Neural progenitor cell (in vitro differentiated cells): ENCODE measurements at regions not wholly inside any gene's neighbourhood (a gene's known extent, or its start where the extent isn't known, plus 50 kb on each side); places are given as distances from the start of the nearest gene placed in this dataset.
"Not testable (repeated sequence)": the region's sequence is repeated elsewhere in the genome, so short reads cannot be mapped to it uniquely, and the experiment has no call there.

Source experiments
- DNase-seq: peaks from one replicate; pipeline ENCODE4 v3.0.0-alpha.2; 2016; ENCODE audit warnings: low spot score
- H2AFZ ChIP-seq: fragments of 200-600 bp; sonication (generic); replicated peaks from 2 replicates; pipeline ENCODE4 v1.6.1; 2016; ENCODE audit warnings: antibody characterized with exemption
- H3F3A ChIP-seq: fragments of 200-600 bp; sonication (generic); 2 replicates; pipeline ENCODE4 v1.6.1; 2016; ENCODE audit warnings: antibody characterized with exemption, low read depth
- H3K27ac ChIP-seq: fragments of 200-600 bp; sonication (generic); 2 replicates; pipeline ENCODE4 v1.5.1; 2016; ENCODE audit warnings: mild to moderate bottlenecking
- H3K27me3 ChIP-seq: fragments of 200-600 bp; sonication (generic); 2 replicates; pipeline ENCODE4 v1.6.1; 2016; ENCODE audit warnings: mild to moderate bottlenecking, moderate library complexity
- H3K36me3 ChIP-seq: fragments of 200-600 bp; sonication (generic); 2 replicates; pipeline ENCODE4 v1.5.1; 2016
- H3K4me1 ChIP-seq: fragments of 200-600 bp; sonication (generic); 2 replicates; pipeline ENCODE4 v1.6.1; 2016; ENCODE audit warnings: mixed run types
- H3K4me2 ChIP-seq: fragments of 200-600 bp; sonication (generic); 2 replicates; pipeline ENCODE4 v1.6.1; 2016
- H3K4me3 ChIP-seq: fragments of 200-600 bp; sonication (generic); 2 replicates; pipeline ENCODE4 v1.5.1; 2016
- H3K79me2 ChIP-seq: fragments of 200-600 bp; sonication (generic); 2 replicates; pipeline ENCODE4 v1.6.1; 2016; ENCODE audit warnings: low read depth
- H3K9ac ChIP-seq: fragments of 200-600 bp; sonication (generic); 2 replicates; pipeline ENCODE4 v1.6.1; 2016
- H3K9me3 ChIP-seq: fragments of 200-600 bp; sonication (generic); 2 replicates; pipeline ENCODE4 v1.5.1; 2016; ENCODE audit warnings: low read depth
- H4K20me1 ChIP-seq: fragments of 200-600 bp; sonication (generic); 2 replicates; pipeline ENCODE4 v1.6.1; 2016; ENCODE audit warnings: low read depth
- H3K27ac Mint-ChIP-seq: 3 replicates; pipeline ENCODE4 v1.8.0; 2021; ENCODE audit warnings: mixed read lengths
- H3K27me3 Mint-ChIP-seq: 2 replicates; pipeline ENCODE4 v1.8.0; 2022; ENCODE audit warnings: low read depth, mild to moderate bottlenecking, inconsistent platforms, moderate library complexity, mixed read lengths; ENCODE audit not compliant: insufficient read depth
- H3K36me3 Mint-ChIP-seq: 3 replicates; pipeline ENCODE4 v1.8.0; 2021; ENCODE audit warnings: mixed read lengths
- H3K4me1 Mint-ChIP-seq: 3 replicates; pipeline ENCODE4 v1.8.0; 2021; ENCODE audit warnings: mixed read lengths
- H3K4me3 Mint-ChIP-seq: 3 replicates; pipeline ENCODE4 v1.8.0; 2021; ENCODE audit warnings: mild to moderate bottlenecking, moderate library complexity, mixed read lengths
- H3K9me3 Mint-ChIP-seq: 3 replicates; pipeline ENCODE4 v1.8.0; 2020; ENCODE audit warnings: mixed read lengths
- CTCF ChIP-seq: fragments of 200-600 bp; sonication (generic); IDR thresholded peaks from 2 replicates; pipeline ENCODE4 v1.5.1; 2017; ENCODE audit warnings: antibody characterized with exemption, mild to moderate bottlenecking
- EZH2 ChIP-seq: fragments of 200-600 bp; sonication (generic); IDR thresholded peaks from 2 replicates; pipeline ENCODE4 v1.6.1; 2017; ENCODE audit warnings: antibody characterized with exemption, mild to moderate bottlenecking, moderate library complexity
- EZH2phosphoT487 ChIP-seq: fragments of 200-600 bp; sonication (generic); IDR thresholded peaks from 2 replicates; pipeline ENCODE4 v1.6.1; 2017; ENCODE audit warnings: antibody characterized with exemption

GRCh38 chr5:91787718-91788117 is 404.6 kb upstream of the ARRDC3 start:
- Mint-ChIP-seq H3K9me3 (peaks cover 4% of the 10 kb centered on the region), H3K36me3 (no peaks in the 10 kb centered on the region), H3K27ac (no peak overlapping the region), H3K4me1 (no peaks in the 10 kb centered on the region), H3K27me3 (no peaks in the 10 kb centered on the region), H3K4me3 (no peak overlapping the region)
- Histone ChIP-seq H3K9me3 (no peaks in the 10 kb centered on the region), H3K27me3 (no peaks in the 10 kb centered on the region), H3K9ac (no peak overlapping the region), H4K20me1 (no peaks in the 10 kb centered on the region), H3K4me2 (no peak overlapping the region), H3K36me3 (no peaks in the 10 kb centered on the region), H3K79me2 (no peaks in the 10 kb centered on the region), H2AFZ (no peak overlapping the region), H3K4me1 (no peaks in the 10 kb centered on the region), H3F3A (no peaks in the 10 kb centered on the region), H3K4me3 (no peak overlapping the region), H3K27ac (no peak overlapping the region)
- DNase-seq: no peak
- TF ChIP-seq EZH2phosphoT487: no peak
- no peak for TF ChIP-seq EZH2
- no peak for TF ChIP-seq CTCF

GRCh38 chr5:91777671-91778070 is 394.6 kb upstream of the ARRDC3 start:
- Mint-ChIP-seq H3K36me3 (no peaks in the 10 kb centered on the region), H3K9me3 (peaks cover 3% of the 10 kb centered on the region)

GRCh38 chr5:91776249-91776648 is 393.1 kb upstream of the ARRDC3 start:
- Histone ChIP-seq H3K4me3 (no peak overlapping the region), H4K20me1 (no peaks in the 10 kb centered on the region), H3K36me3 (no peaks in the 10 kb centered on the region), H3K27ac (no peak overlapping the region), H3K79me2 (no peaks in the 10 kb centered on the region), H3K9me3 (no peaks in the 10 kb centered on the region), H3K27me3 (no peaks in the 10 kb centered on the region), H3F3A (no peaks in the 10 kb centered on the region), H3K4me2 (no peak overlapping the region), H3K9ac (no peak overlapping the region), H3K4me1 (peaks cover 14% of the 10 kb centered on the region), H2AFZ (peak overlapping the region; percentile 63)
- Mint-ChIP-seq H3K4me1 (peaks cover 9% of the 10 kb centered on the region), H3K9me3 (peaks cover 3% of the 10 kb centered on the region), H3K27ac (no peak overlapping the region), H3K4me3 (no peak overlapping the region), H3K27me3 (no peaks in the 10 kb centered on the region), H3K36me3 (no peaks in the 10 kb centered on the region)
- no peak for DNase-seq
- no peak for TF ChIP-seq EZH2

More at GRCh38 chr5:91777671-91778070, 394.6 kb upstream of the ARRDC3 start:
- no peak for DNase-seq
- no peak overlapping the region for H3K4me2 ChIP-seq
- H3K4me3 ChIP-seq: no peak overlapping the region
- H3K79me2 ChIP-seq: no peaks in the 10 kb centered on the region
- no peaks in the 10 kb centered on the region for H3K27me3 ChIP-seq
- no peak overlapping the region for H2AFZ ChIP-seq
- H3K4me1 Mint-ChIP-seq: peaks cover 9% of the 10 kb centered on the region
- H3K27me3 Mint-ChIP-seq: no peaks in the 10 kb centered on the region
- H3K27ac Mint-ChIP-seq: no peak overlapping the region
- H3K9me3 ChIP-seq: no peaks in the 10 kb centered on the region
- H3K4me1 ChIP-seq: peaks cover 14% of the 10 kb centered on the region
- no peaks in the 10 kb centered on the region for H4K20me1 ChIP-seq
- H3K36me3 ChIP-seq: no peaks in the 10 kb centered on the region
- H3F3A ChIP-seq: no peaks in the 10 kb centered on the region
- no peak overlapping the region for H3K27ac ChIP-seq
- no peak overlapping the region for H3K9ac ChIP-seq
- H3K4me3 Mint-ChIP-seq: no peak overlapping the region
- no peak for TF ChIP-seq CTCF
- no peak for TF ChIP-seq EZH2phosphoT487
- TF ChIP-seq EZH2: no peak

- Histone ChIP-seq H2AFZ (peak overlapping the region; percentile 50), H3K4me1 (no peaks in the 10 kb centered on the region), H3K27me3 (no peaks in the 10 kb centered on the region), H3K36me3 (no peaks in the 10 kb centered on the region), H3K9ac (no peak overlapping the region), H3K27ac (no peak overlapping the region), H3K4me3 (no peak overlapping the region), H3K79me2 (no peaks in the 10 kb centered on the region), H4K20me1 (no peaks in the 10 kb centered on the region), H3K4me2 (no peak overlapping the region), H3F3A (no peaks in the 10 kb centered on the region), H3K9me3 (no peaks in the 10 kb centered on the region)
- no peaks in the 10 kb centered on the region for H3K4me1 Mint-ChIP-seq
- H3K9me3 Mint-ChIP-seq: peaks cover 3% of the 10 kb centered on the region
- no peak overlapping the region for H3K27ac Mint-ChIP-seq
- no peaks in the 10 kb centered on the region for H3K27me3 Mint-ChIP-seq
- DNase-seq: no peak
- H3K4me3 Mint-ChIP-seq: no peak overlapping the region
- TF ChIP-seq CTCF (no peak), EZH2 (no peak), EZH2phosphoT487 (no peak)
- H3K36me3 Mint-ChIP-seq: no peaks in the 10 kb centered on the region
These were observed 387.3 kb upstream of the ARRDC3 start for GRCh38 chr5:91770400-91770799.

GRCh38 chr5:91757383-91757782 is 374.3 kb upstream of the ARRDC3 start:
- H2AFZ ChIP-seq: not testable (repeated sequence)
- H3K9me3 Mint-ChIP-seq: peaks cover 16% of the 10 kb centered on the region

More at GRCh38 chr5:91757383-91757782, 374.3 kb upstream of the ARRDC3 start:
- not testable (repeated sequence) for H3K27me3 Mint-ChIP-seq, H3K36me3 Mint-ChIP-seq, H3K27me3 ChIP-seq, H4K20me1 ChIP-seq, H3K27ac Mint-ChIP-seq, H3K4me2 ChIP-seq, H3K4me1 ChIP-seq, H3F3A ChIP-seq, H3K4me1 Mint-ChIP-seq, H3K9me3 ChIP-seq, H3K9ac ChIP-seq, H3K27ac ChIP-seq, H3K36me3 ChIP-seq, H3K4me3 ChIP-seq, H3K4me3 Mint-ChIP-seq, H3K79me2 ChIP-seq, DNase-seq
